HG03442 (cell line): ENCODE measurements at regions not wholly inside any gene's neighbourhood (a gene's known extent, or its start where the extent isn't known, plus 50 kb on each side); places are given as distances from the start of the nearest gene placed in this dataset.
"Not testable (repeated sequence)": the region's sequence is repeated elsewhere in the genome, so short reads cannot be mapped to it uniquely, and the experiment has no call there.

Experiments
- ATAC-seq: cut with Tn5 transposase; IDR thresholded peaks from one replicate; pipeline ENCODE4 v1.9.1; 2021; ENCODE audit warnings: mild to moderate bottlenecking, moderate library complexity; ENCODE audit not compliant: unreplicated experiment

GRCh38 chr17:70426752-70427151 is 257.4 kb downstream of the KCNJ2 start:
- no peak for ATAC-seq

DNA sequence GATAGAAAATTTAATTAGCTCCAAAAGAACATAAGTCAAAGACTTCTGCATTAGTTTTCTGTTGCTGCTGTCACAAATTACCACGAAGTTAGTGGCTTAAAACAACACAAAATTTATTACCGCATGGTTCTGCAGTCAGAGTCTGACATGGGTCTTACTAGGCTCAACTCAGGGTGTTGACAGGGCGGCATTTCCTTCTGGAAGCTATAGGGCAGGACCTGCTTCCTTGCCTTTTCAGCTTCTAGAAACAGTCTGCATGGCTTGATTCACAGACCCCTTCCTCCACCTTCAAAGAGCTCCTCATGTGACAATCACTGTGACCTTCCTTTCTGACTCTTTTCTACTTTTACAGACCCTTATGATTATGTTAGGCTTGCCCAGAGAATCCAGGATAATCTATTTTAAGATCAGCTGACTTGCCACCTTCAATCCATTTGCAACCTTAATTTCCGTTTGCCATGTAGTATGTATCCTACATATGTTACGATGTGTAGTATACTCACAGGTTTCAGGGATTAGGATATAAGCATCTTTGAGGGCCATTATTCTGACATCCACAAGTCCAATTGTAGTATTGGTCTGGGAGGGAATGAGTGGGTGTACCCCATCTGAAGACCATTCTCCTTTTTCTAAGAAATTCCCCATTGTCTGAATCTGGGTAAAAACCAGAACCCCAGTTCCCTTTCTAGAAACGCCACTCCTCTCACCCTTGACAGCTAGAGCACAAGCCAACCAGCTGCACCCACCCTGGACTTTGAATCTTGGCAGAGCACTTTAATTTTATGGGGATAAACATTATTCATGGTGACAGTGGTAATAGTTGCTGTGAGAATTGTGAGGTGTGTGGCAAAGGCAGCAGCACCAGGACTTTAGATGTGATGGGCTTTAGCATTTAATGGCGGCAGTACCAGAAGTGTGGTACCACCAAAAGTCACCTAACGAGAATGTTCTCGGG is 265.5 kb downstream of the KCNJ2 start:
- no peak for ATAC-seq

GRCh38 chr17:70437656-70438055 is 268.3 kb downstream of the KCNJ2 start:
- no peak for ATAC-seq

GRCh38 chr17:70446446-70446845 is 277.1 kb downstream of the KCNJ2 start:
- no peak for ATAC-seq

- ATAC-seq, result no peak
Measured at GRCh38 chr17:70447588-70447987, 278.3 kb downstream of the KCNJ2 start.

DNA sequence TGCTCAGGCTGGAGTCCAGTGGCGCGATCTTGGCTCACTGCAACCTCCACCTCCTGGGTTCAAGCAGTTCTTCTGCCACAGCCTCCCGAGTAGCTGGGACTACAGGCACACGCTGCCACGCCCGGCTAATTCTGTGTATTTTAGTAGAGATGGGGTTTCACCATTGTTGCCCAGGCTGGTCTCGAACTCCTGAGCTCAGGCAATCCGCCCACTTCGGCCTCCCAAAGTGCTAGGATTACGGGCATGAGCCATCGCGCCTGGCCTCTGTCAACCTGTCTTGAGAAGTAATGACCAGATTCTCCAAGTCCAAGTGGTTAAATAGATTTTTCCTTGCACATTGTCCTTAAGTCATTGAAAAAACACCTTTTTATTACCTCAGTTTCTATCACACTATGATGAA is 283.7 kb downstream of the KCNJ2 start:
- not testable (repeated sequence) for ATAC-seq

GRCh38 chr17:70454377-70454776 is 285.0 kb downstream of the KCNJ2 start:
- ATAC-seq, result no peak

DNA sequence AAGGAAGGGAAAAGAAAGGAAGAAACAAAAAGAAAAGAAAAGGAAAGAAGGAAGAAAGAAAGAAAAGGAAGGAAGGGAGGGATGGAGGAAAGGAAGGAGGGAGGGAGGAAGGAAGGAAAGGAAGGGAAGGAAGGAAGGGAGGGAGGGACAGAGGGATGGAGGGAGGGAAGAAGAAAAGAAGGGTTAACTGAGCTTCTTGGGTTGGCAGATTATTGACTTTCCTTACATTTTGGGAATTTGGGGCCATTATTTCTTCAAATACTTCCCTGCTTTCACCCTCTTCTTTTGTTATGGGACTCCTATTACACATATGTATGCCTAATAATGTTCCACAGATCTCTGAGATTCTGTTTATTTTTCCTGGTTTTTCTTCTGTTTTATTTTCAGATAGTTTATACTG is 285.6 kb downstream of the KCNJ2 start:
- ATAC-seq, result no peak

GRCh38 chr17:70464995-70465394 is 295.7 kb downstream of the KCNJ2 start:
- ATAC-seq, result no peak

DNA sequence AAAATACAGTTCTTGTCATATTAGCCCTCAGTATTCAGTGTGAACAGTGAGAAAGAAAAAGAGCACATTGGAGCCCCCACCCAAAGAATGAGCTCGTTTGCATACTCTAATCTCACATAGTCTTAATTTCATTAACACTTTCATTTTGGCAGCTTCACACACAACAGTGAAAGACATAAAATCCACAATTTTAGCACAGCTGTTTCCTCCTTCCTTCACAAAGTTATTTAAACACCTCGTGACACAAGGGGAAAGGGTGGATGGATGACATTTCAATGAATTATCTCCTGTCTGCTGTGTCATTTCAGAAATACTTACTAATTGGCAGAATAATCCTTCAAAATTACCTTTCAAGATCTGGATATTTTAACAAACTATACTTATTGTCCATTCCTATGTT is 299.3 kb downstream of the KCNJ2 start:
- ATAC-seq, result no peak

DNA sequence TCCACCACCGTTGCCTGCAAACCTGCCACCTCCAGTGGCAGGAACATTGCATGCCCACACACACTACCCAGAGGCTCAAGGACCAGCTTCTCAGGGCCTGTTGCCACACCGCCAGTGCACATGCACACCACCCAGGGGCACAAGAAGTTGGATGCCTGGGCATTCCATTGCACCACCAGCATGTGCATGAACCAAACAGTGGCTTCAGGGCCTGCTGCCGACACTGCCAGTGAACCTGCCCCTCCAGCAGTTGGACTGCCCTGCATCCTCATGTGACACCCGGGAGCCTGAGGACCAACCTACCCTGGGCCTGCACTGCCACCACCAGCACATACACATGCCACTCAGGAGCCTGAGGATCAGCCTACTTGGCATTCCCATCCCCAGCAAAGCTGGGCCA is 303.7 kb downstream of the KCNJ2 start:
- ATAC-seq, result no peak

DNA sequence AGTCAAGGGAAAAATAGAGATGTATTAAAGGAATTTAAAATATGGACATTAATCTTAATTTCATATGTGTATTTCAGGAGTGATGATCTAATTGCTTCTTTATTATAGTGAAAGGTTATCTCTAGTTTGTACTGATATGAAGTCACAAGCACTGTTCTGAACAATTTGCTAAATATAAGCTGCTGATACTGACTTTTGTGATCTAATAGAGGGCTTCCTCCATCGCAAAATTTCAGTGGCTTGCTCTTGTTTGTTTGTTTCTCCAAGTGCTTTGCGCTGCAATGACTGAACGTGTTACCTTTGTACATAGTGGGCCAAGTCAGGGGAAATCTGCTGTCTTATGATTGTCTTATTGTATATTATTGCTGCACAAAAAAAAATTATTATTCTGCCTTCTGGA is 307.0 kb downstream of the KCNJ2 start:
- ATAC-seq, result no peak

DNA sequence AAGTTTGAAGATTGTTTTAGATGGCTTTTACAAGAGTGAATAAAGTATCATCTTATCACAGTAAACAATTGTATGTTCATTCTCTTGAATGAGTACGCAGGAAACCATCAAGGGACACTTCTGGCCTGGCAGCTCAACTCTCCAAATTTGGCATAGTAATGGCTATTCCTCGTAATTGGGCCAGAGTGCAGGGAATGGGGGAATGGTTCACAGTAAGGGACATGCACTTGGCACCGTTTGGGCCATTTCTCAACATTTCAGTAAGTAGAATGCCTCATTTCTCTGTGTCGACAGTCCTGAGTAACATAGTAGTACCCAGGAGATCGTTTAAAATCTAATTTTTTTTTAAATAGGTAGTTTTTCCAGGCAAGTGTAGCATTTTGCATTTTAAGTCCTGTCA is 309.6 kb downstream of the KCNJ2 start:
- ATAC-seq, result no peak

DNA sequence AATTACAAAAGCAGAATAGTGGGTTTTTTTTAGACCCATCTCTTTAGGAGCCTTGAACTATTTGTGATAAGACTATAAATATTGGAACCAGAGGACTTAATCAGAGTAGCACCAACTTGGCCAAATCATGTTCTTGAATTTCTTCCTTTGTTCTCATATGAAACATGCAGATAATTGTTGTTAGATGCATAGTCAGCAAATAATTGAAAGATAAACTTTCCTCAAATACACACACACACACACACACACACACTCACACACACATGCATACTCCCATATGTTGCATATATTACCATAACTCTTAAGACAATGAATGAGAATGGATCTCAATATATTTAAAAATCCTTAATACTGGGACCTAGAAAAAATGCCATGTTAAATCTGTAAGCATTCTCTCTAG is 310.4 kb downstream of the KCNJ2 start:
- ATAC-seq, result no peak

DNA sequence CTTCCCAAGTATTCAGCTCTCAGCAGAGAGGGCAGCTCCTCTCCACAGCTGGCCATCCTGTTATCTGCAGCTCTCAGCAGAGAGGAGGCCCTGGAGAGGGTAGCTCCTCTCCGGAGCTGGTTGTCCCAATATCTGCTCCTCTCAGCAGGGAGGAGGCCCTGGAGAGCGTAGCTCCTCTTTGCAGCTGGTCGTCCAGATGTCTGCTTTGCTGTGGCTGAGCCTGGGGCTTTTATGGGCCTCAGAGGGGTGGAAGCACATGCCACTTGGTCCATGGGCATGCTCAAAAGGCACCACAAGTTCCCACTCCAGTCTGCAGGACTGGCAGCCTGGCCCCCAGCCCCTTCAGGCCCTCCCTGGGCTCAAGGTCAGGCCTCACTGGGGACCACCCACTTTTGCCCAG is 314.3 kb downstream of the KCNJ2 start:
- no peak for ATAC-seq

GRCh38 chr17:70484050-70484449 is 314.7 kb downstream of the KCNJ2 start:
- no peak for ATAC-seq

- ATAC-seq, result no peak
Measured at GRCh38 chr17:70484496-70484895, 315.2 kb downstream of the KCNJ2 start.

GRCh38 chr17:70492368-70492767 is 323.0 kb downstream of the KCNJ2 start:
- ATAC-seq, result no peak

DNA sequence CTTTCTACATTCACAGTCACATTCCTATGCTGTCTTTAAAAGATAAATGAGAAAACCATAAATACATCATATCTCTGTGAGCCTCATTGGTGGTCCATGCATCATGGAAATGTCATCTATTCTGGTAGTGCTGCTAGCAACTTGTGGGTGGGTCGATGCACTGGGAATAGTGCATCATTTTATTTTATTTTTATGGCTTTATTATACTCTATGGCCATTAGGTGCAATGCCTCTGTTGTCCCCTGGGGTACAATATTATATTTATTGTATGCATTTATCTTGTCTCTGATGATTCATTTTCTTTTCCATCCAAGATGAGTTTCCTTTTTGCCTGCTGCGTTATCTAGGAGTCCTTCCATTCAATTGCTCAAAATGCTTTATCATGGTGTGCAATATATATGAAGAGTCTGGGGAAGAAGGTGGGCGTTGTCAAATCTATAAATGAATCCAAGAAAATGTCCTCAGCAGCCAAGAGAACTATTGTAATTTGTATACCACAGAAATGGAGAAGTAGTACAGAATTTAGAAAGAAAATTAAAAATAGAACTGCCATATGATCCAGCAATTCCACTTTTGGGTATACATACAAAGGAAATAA is 324.0 kb downstream of the KCNJ2 start:
- ATAC-seq, result no peak

GRCh38 chr17:70498631-70499030 is 329.3 kb downstream of the KCNJ2 start:
- no peak for ATAC-seq

DNA sequence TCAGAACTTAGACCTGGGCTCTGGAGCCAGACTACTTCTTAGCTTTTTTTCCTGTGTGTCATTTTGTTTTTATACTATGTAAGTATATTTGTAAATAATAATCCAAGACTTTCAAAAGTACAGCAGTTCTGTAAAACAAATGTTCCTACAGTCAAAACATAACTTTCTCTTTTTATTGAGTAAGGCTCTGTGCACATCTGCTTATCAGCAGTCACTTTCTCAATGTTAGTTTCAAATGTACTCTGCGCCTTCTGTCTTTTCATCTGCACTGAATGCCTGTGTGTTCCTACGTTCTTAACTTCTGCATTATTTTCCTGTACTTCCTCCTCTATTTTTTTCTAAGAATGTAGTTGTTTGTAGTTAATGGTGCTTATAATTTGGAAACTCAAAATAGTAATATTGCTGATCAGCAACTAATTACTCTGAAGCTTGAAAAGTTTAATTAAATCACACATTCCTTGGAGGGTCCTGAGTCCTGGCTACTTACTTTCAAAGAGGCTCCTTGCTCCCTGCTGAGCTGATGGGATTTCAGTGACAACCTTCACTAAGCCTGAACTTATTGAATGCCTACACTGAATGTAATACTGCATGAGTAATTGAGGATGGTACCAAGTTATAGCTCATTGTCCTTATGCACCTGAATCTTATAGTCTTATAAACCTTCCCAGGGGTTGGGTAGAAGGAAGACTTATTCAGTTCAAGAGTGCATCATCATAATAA is 329.9 kb downstream of the KCNJ2 start:
- ATAC-seq, result no peak

DNA sequence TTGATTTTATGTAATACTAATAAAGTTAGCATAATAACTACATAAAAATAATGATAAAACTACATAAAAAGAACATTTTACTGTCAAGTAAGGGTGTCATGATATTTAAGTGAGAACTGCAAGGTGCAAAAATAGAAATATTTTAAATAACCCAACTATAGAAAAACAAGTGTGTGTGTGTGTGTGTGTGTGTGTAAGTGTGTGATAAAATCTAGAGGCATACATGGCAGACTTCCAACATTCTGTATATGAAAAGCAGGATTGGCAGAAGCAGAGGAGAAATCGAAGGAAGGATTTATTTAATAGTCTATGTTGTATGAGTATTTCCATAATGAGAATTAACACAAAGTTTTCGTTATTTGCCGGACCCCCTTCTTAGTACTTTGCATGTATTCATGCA is 334.1 kb downstream of the KCNJ2 start:
- no peak for ATAC-seq
